ENCODE measurements at regions not wholly inside any gene's neighbourhood (a gene's known extent, or its start where the extent isn't known, plus 50 kb on each side); places are given as distances from the start of the nearest gene placed in this dataset.

GRCh38 chr2:67641312-67642045, 244.3 kb downstream of the ETAA1 start:
- H3K4me2 ChIP-seq: no peak overlapping the region
- H3K4me1 ChIP-seq: no peaks in the 10 kb centered on the region
- ATAC-seq (no peak), FAIRE-seq (no peak), DNase-seq (ENCODE audit: low read depth in 1 of 2, low spot score in 1 of 2) (no peak)
- no peak overlapping the region for H3K4me3 ChIP-seq
- no peaks in the 10 kb centered on the region for H3K9me3 ChIP-seq
- no peak overlapping the region for H3K27ac ChIP-seq
- CTCF ChIA-PET: interaction anchor here (3.8 kb wide), 1 partner anchor 8 kb away, joined by 30 read pairs; no protein-coding TSS in a partner anchor
- 45% methylated on average over 3 of the region's 3 CpGs for WGBS (ENCODE audit: missing lambda C conversion rate)
- POLR2A ChIA-PET: no interaction called here
- TF ChIP-seq PHF8 (IDR thresholded peaks at IDR 0.05; ENCODE audit: borderline replicate concordance, low read depth) (no peak), RNF2 (IDR thresholded peaks at IDR 0.05; ENCODE audit: borderline replicate concordance, low read depth) (no peak), RAD21 (conservative IDR thresholded peaks at IDR 0.05 in 1 of 2, IDR thresholded peaks at IDR 0.05 in 1 of 2) (no peak), SMC3 (IDR thresholded peaks at IDR 0.05) (no peak), CBX2 (IDR thresholded peaks at IDR 0.05; ENCODE audit: borderline replicate concordance, low read depth) (no peak)

GRCh38 chr2:67642046-67642382, 244.9 kb downstream of the ETAA1 start:
- POLR2A ChIA-PET: no interaction called here
- Histone ChIP-seq H3K4me3 (no peak overlapping the region), H3K9me3 (no peaks in the 10 kb centered on the region), H3K27ac (no peak overlapping the region), H3K4me2 (no peak overlapping the region), H3K4me1 (no peaks in the 10 kb centered on the region)
- ATAC-seq (no peak), FAIRE-seq (no peak), DNase-seq (ENCODE audit: low read depth in 1 of 2, low spot score in 1 of 2) (no peak)
- 25% methylated on average over 4 of the region's 4 CpGs for WGBS (ENCODE audit: missing lambda C conversion rate)
- TF ChIP-seq FOXS1 (CRISPR knock-in tag; IDR thresholded peaks at IDR 0.05): no peak
- CTCF ChIA-PET: no interaction called here

- Histone ChIP-seq H3K4me1 (no peaks in the 10 kb centered on the region), H3K4me3 (no peak overlapping the region), H3K27ac (no peak overlapping the region), H3K4me2 (no peak overlapping the region), H3K9me3 (no peaks in the 10 kb centered on the region)
- ATAC-seq (no peak), DNase-seq (ENCODE audit: low read depth in 1 of 2, low spot score in 1 of 2) (no peak), FAIRE-seq (no peak)
- TF ChIP-seq HEYL (CRISPR knock-in tag; IDR thresholded peaks at IDR 0.05): no peak
- TF ChIP-seq RARB (CRISPR knock-in tag; IDR thresholded peaks at IDR 0.05): no peak
- TF ChIP-seq BCL3 (IDR thresholded peaks at IDR 0.05): no peak
- TF ChIP-seq JUN (IDR thresholded peaks at IDR 0.05): no peak
- no peak for TF ChIP-seq ATOH8 (CRISPR knock-in tag; IDR thresholded peaks at IDR 0.05; ENCODE audit: low read depth)
- no peak for TF ChIP-seq TFCP2L1 (CRISPR knock-in tag; IDR thresholded peaks at IDR 0.05)
- TF ChIP-seq PHF8 (IDR thresholded peaks at IDR 0.05; ENCODE audit: borderline replicate concordance, low read depth): no peak
- TF ChIP-seq RFX5 (IDR thresholded peaks at IDR 0.05): no peak
- no peak for TF ChIP-seq HMGXB4 (CRISPR knock-in tag; IDR thresholded peaks at IDR 0.05; ENCODE audit: borderline replicate concordance)
- 22% methylated on average over 2 of the region's 2 CpGs for WGBS (ENCODE audit: missing lambda C conversion rate)
- ChIA-PET POLR2A (no interaction called here), CTCF (interaction anchor here (1.2 kb wide), 1 partner anchor 1210 kb away, joined by 3 read pairs; no protein-coding TSS in a partner anchor)
Measured at GRCh38 chr2:67642961-67643360, 245.8 kb downstream of the ETAA1 start.
